ENCODE measurements at regions not wholly inside any gene's neighbourhood (a gene's known extent, or its start where the extent isn't known, plus 50 kb on each side); places are given as distances from the start of the nearest gene placed in this dataset.

DNA sequence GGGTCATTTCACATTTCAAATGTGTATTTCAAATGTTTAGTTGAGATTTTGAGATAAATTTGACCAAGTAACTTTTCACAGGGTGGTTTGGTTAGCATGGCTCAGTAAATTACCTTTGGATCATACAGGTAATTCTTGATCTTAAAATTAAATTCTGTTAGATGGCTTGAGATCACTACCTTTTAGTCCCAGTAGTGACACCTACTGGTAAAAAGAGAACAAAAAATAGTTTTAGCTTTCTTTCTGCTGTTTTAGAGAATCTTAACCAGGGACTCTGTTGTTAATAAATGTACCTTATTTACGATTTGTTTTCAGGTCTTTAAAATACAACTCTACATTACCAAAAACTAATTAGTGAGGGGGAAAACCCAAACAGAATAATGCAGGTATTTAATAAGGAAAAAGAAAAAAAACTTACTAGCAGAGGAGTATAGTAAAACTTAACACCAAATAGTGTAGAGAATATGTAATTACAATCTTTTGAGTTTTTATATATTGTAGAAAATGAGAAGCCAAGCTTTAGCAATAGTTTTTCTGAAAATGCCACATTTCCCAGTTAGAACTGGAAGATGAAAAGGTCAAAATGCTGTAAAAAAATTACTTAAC, 620.3 kb upstream of the AGTR1 start:
- Histone ChIP-seq H3K36me3 (no peaks in the 10 kb centered on the region), H3K27me3 (no peaks in the 10 kb centered on the region), H3K9me3 (no peaks in the 10 kb centered on the region), H3K27ac (no peak overlapping the region), H3K4me1 (no peaks in the 10 kb centered on the region), H3K4me3 (no peak overlapping the region)
- intact Hi-C loops (cut with DNase I; ENCODE audit: low total_unique reads) (loop anchor here (5.0 to 10.0 kb wide), 3 partner anchors 453 to 1330 kb away; no protein-coding TSS in a partner anchor), in situ Hi-C loops (cut with MboI; ENCODE audit: low sequenced_read_pairs in 4 of 4) (no loop called here)
- DNase-seq: no peak
- ATAC-seq: no peak
- TF ChIP-seq, protein P1, sequence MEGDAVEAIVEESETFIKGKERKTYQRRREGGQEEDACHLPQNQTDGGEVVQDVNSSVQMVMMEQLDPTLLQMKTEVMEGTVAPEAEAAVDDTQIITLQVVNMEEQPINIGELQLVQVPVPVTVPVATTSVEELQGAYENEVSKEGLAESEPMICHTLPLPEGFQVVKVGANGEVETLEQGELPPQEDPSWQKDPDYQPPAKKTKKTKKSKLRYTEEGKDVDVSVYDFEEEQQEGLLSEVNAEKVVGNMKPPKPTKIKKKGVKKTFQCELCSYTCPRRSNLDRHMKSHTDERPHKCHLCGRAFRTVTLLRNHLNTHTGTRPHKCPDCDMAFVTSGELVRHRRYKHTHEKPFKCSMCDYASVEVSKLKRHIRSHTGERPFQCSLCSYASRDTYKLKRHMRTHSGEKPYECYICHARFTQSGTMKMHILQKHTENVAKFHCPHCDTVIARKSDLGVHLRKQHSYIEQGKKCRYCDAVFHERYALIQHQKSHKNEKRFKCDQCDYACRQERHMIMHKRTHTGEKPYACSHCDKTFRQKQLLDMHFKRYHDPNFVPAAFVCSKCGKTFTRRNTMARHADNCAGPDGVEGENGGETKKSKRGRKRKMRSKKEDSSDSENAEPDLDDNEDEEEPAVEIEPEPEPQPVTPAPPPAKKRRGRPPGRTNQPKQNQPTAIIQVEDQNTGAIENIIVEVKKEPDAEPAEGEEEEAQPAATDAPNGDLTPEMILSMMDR (IDR thresholded peaks at IDR 0.05 in 4 of 5, conservative IDR thresholded peaks at IDR 0.05 in 1 of 5): peak in 3 of 5 experiments; percentile 16 to 43 (median 40)
- TF ChIP-seq POLR2A (IDR thresholded peaks at IDR 0.05): no peak

- no peak for DNase-seq
- Histone ChIP-seq H3K9me3 (no peaks in the 10 kb centered on the region), H3K4me1 (no peaks in the 10 kb centered on the region), H3K36me3 (no peaks in the 10 kb centered on the region), H3K27ac (no peak overlapping the region), H3K27me3 (no peaks in the 10 kb centered on the region), H3K4me3 (no peak overlapping the region)
- intact Hi-C loops (cut with DNase I; ENCODE audit: low total_unique reads): loop anchor here (5.0 to 10.0 kb wide), 3 partner anchors 453 to 1331 kb away; no protein-coding TSS in a partner anchor
- no peak for TF ChIP-seq POLR2A (IDR thresholded peaks at IDR 0.05)
- TF ChIP-seq, protein P1 (IDR thresholded peaks at IDR 0.05 in 4 of 5, conservative IDR thresholded peaks at IDR 0.05 in 1 of 5): no peak
- in situ Hi-C loops (cut with MboI; ENCODE audit: low sequenced_read_pairs in 4 of 4): no loop called here
- ATAC-seq: no peak
Observed at GRCh38 chr3:148077965-148078364, 619.7 kb upstream of the AGTR1 start.

DNA sequence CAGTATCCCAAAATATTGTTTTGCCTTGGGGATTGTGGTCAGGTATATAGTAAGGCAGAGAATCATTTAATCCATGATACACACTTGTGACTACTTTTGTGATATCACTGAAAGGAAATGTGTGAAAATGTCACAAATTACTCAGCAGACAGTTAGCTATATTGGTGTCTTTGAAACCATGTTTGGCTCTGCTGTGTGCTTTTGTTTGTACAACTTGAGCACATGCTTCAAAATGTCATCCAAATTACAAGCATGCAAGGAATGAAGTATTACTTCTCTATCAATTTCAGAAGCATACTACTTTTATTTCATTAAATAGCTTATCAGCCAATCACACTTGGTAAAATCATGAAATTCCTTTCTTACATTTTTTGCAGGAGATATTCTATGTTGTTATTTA, 619.0 kb upstream of the AGTR1 start:
- Histone ChIP-seq H3K27me3 (no peaks in the 10 kb centered on the region), H3K36me3 (no peaks in the 10 kb centered on the region), H3K4me3 (no peak overlapping the region), H3K9me3 (no peaks in the 10 kb centered on the region), H3K4me1 (no peaks in the 10 kb centered on the region), H3K27ac (no peak overlapping the region)
- in situ Hi-C loops (cut with MboI; ENCODE audit: low sequenced_read_pairs in 4 of 4): no loop called here
- ATAC-seq: no peak
- TF ChIP-seq, protein P1 (IDR thresholded peaks at IDR 0.05 in 4 of 5, conservative IDR thresholded peaks at IDR 0.05 in 1 of 5): no peak
- TF ChIP-seq POLR2A (IDR thresholded peaks at IDR 0.05): no peak
- DNase-seq: no peak
- intact Hi-C loops (cut with DNase I; ENCODE audit: low total_unique reads): loop anchor here (5.0 to 10.0 kb wide), 3 partner anchors 454 to 1331 kb away; no protein-coding TSS in a partner anchor

- intact Hi-C loops (cut with DNase I; ENCODE audit: low total_unique reads) (loop anchor here (5.0 to 10.0 kb wide), 3 partner anchors 455 to 1332 kb away; no protein-coding TSS in a partner anchor), in situ Hi-C loops (cut with MboI; ENCODE audit: low sequenced_read_pairs in 4 of 4) (no loop called here)
- TF ChIP-seq POLR2A (IDR thresholded peaks at IDR 0.05): no peak
- TF ChIP-seq, protein P1 (IDR thresholded peaks at IDR 0.05 in 4 of 5, conservative IDR thresholded peaks at IDR 0.05 in 1 of 5): no peak
- Histone ChIP-seq H3K4me3 (no peak overlapping the region), H3K9me3 (no peaks in the 10 kb centered on the region), H3K27ac (no peak overlapping the region), H3K36me3 (no peaks in the 10 kb centered on the region), H3K4me1 (no peaks in the 10 kb centered on the region), H3K27me3 (no peaks in the 10 kb centered on the region)
- DNase-seq: no peak
- ATAC-seq: no peak
Observed at GRCh38 chr3:148079370-148079769, 618.3 kb upstream of the AGTR1 start.
